ENCODE measurements at regions not wholly inside any gene's neighbourhood (a gene's known extent, or its start where the extent isn't known, plus 50 kb on each side); places are given as distances from the start of the nearest gene placed in this dataset.
A peak's percentile ranks its signal among the peaks of the same experiment; 100 is the strongest.

GRCh38 chr22:45097061-45097460 is 66.7 kb upstream of the NUP50 start:
- intact Hi-C loops (cut with DNase I), result no loop called here
- Histone ChIP-seq H3K27ac (ENCODE audit: low read depth in 2 of 2, low read length in 2 of 2) (no peak overlapping the region), H3K36me3 (ENCODE audit: control insufficient read depth in 2 of 3, insufficient read depth in 3 of 3, low read length in 3 of 3) (no peaks in the 10 kb centered on the region), H3K4me3 (ENCODE audit: low read length in 3 of 3) (no peak overlapping the region), H3K9ac (ENCODE audit: low read length in 3 of 3) (no peak overlapping the region), H3K9me3 (ENCODE audit: control insufficient read depth in 2 of 3, insufficient read depth in 1 of 3, low read length in 3 of 3) (no peaks in the 10 kb centered on the region), H3K27me3 (ENCODE audit: control insufficient read depth, insufficient read depth, low read length) (peaks cover 3% of the 10 kb centered on the region), H3K4me1 (ENCODE audit: control insufficient read depth in 2 of 3, insufficient read depth in 2 of 3, low read depth in 1 of 3, low read length in 3 of 3) (no peaks in the 10 kb centered on the region)
- no peak for DNase-seq
- TF ChIP-seq CTCF (IDR thresholded peaks at IDR 0.05; ENCODE audit: borderline replicate concordance, extremely low read depth, insufficient read depth), result no peak
- no peak for FAIRE-seq

- H3K9ac ChIP-seq (ENCODE audit: low read length in 3 of 3), result no peak overlapping the region
- DNase-seq (no peak), FAIRE-seq (no peak)
- no peaks in the 10 kb centered on the region for H3K4me1 ChIP-seq (ENCODE audit: control insufficient read depth in 2 of 3, insufficient read depth in 2 of 3, low read depth in 1 of 3, low read length in 3 of 3)
- H3K36me3 ChIP-seq (ENCODE audit: control insufficient read depth in 2 of 3, insufficient read depth in 3 of 3, low read length in 3 of 3), result no peaks in the 10 kb centered on the region
- intact Hi-C loops (cut with DNase I), result no loop called here
- H3K27ac ChIP-seq (ENCODE audit: low read depth in 2 of 2, low read length in 2 of 2), result no peak overlapping the region
- H3K27me3 ChIP-seq (ENCODE audit: control insufficient read depth, insufficient read depth, low read length), result peaks cover 3% of the 10 kb centered on the region
- no peak for TF ChIP-seq CTCF (IDR thresholded peaks at IDR 0.05; ENCODE audit: borderline replicate concordance, extremely low read depth, insufficient read depth)
- no peak overlapping the region for H3K4me3 ChIP-seq (ENCODE audit: low read length in 3 of 3)
- H3K9me3 ChIP-seq (ENCODE audit: control insufficient read depth in 2 of 3, insufficient read depth in 1 of 3, low read length in 3 of 3), result no peaks in the 10 kb centered on the region
Observed at GRCh38 chr22:45098056-45098455, 65.7 kb upstream of the NUP50 start.

DNA sequence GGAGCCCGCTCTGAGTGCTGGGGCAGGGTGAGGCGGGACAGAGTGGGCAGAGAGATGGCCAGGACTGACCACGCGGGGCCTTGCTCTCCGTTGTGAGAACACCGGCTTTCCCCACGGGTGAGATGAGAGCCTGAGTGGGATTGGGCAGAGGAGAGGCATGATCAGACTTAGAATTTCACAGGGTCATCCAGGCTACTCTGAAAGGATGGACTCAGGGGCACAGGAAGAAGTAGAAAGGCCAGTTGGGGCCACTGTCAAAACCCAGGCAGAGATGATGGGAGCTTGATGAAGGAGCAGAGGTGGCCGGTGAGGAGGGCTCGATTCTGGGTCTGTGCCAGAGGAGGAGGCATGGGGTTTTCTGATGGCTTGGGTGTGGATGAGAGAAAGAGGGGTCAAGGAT is 63.8 kb upstream of the NUP50 start:
- H3K9ac ChIP-seq (ENCODE audit: low read length in 3 of 3), result no peak overlapping the region
- DNase-seq, result no peak
- no peaks in the 10 kb centered on the region for H3K9me3 ChIP-seq (ENCODE audit: control insufficient read depth in 2 of 3, insufficient read depth in 1 of 3, low read length in 3 of 3)
- no peak for FAIRE-seq
- H3K27me3 ChIP-seq (ENCODE audit: control insufficient read depth, insufficient read depth, low read length), result peaks cover 3% of the 10 kb centered on the region
- H3K4me3 ChIP-seq (ENCODE audit: low read length in 3 of 3), result no peak overlapping the region
- H3K36me3 ChIP-seq (ENCODE audit: control insufficient read depth in 2 of 3, insufficient read depth in 3 of 3, low read length in 3 of 3), result no peaks in the 10 kb centered on the region
- H3K4me1 ChIP-seq (ENCODE audit: control insufficient read depth in 2 of 3, insufficient read depth in 2 of 3, low read depth in 1 of 3, low read length in 3 of 3), result no peaks in the 10 kb centered on the region
- intact Hi-C loops (cut with DNase I), result no loop called here
- no peak overlapping the region for H3K27ac ChIP-seq (ENCODE audit: low read depth in 2 of 2, low read length in 2 of 2)
- no peak for TF ChIP-seq CTCF (IDR thresholded peaks at IDR 0.05; ENCODE audit: borderline replicate concordance, extremely low read depth, insufficient read depth)

DNA sequence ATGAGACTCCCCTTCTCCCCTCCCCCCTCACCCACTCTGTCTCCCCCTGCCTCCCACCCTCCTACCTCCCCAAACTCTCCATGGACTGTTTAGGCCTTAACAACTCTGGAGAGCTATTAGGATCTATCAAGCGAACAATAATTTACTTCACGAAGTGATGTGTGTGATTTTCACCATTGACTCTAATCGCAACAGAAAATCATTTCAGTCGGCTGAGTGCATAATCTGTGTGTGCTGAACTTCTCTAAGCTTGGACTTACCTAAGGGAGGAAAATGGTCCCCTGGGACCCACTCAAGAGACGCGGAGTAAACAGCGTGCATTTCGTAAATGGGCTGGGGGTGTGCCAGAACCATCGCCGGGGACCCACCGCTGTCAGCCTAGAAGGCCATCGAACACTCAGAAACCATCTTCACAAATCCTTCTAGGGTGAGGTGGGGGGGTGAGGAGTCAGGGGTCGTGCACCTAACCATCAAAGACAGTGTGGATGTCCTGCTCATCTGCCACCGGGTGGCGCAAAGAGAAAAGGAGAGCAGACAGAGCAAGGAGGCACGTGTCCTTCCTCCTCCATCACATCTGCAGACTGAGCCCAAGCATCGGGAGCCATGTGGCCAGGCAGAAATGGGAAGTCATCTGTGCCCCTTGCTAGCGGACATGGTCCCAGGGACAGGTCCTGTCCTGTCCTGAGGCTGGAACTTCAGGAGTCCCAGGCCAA is 62.1 kb upstream of the NUP50 start:
- no peaks in the 10 kb centered on the region for H3K9me3 ChIP-seq (ENCODE audit: control insufficient read depth in 2 of 3, insufficient read depth in 1 of 3, low read length in 3 of 3)
- no peak for FAIRE-seq
- no peak overlapping the region for H3K27ac ChIP-seq (ENCODE audit: low read depth in 2 of 2, low read length in 2 of 2)
- H3K36me3 ChIP-seq (ENCODE audit: control insufficient read depth in 2 of 3, insufficient read depth in 3 of 3, low read length in 3 of 3), result no peaks in the 10 kb centered on the region
- H3K4me3 ChIP-seq (ENCODE audit: low read length in 3 of 3), result no peak overlapping the region
- DNase-seq, result peak in 4 of 5 donors; percentile 53 to 86 (median 59)
- no peak overlapping the region for H3K9ac ChIP-seq (ENCODE audit: low read length in 3 of 3)
- intact Hi-C loops (cut with DNase I), result no loop called here
- TF ChIP-seq CTCF (IDR thresholded peaks at IDR 0.05; ENCODE audit: borderline replicate concordance, extremely low read depth, insufficient read depth), result peak; percentile 49
- peaks cover 3% of the 10 kb centered on the region for H3K27me3 ChIP-seq (ENCODE audit: control insufficient read depth, insufficient read depth, low read length)
- H3K4me1 ChIP-seq (ENCODE audit: control insufficient read depth in 2 of 3, insufficient read depth in 2 of 3, low read depth in 1 of 3, low read length in 3 of 3), result no peaks in the 10 kb centered on the region
